Chondrocyte (in vitro differentiated cells): ENCODE measurements at regions not wholly inside any gene's neighbourhood (a gene's known extent, or its start where the extent isn't known, plus 50 kb on each side); places are given as distances from the start of the nearest gene placed in this dataset.

Experiments used
- DNase-seq: peaks from one replicate; pipeline ENCODE4 v3.0.0; 2021; ENCODE audit warnings: mixed read lengths, low spot score
- H3K27ac Mint-ChIP-seq: one replicate; pipeline ENCODE4 v1.8.0; 2021; ENCODE audit warnings: mild to moderate bottlenecking, moderate library complexity, mixed read lengths; ENCODE audit not compliant: unreplicated experiment
- H3K27me3 Mint-ChIP-seq: 2 replicates; pipeline ENCODE4 v1.8.0; 2021; ENCODE audit warnings: low read depth, mixed read lengths
- H3K36me3 Mint-ChIP-seq: 2 replicates; pipeline ENCODE4 v1.8.0; 2021; ENCODE audit warnings: low read depth, mixed read lengths
- H3K4me1 Mint-ChIP-seq: 2 replicates; pipeline ENCODE4 v1.8.0; 2021; ENCODE audit warnings: low read depth, mild to moderate bottlenecking, mixed read lengths
- H3K4me3 Mint-ChIP-seq: one replicate; pipeline ENCODE4 v1.8.0; 2021; ENCODE audit warnings: mild to moderate bottlenecking, moderate library complexity, mixed read lengths; ENCODE audit not compliant: unreplicated experiment
- H3K9me3 Mint-ChIP-seq: 2 replicates; pipeline ENCODE4 v1.8.0; 2021; ENCODE audit warnings: low read depth, mixed read lengths
- TF ChIP-seq, protein P1 (sequence below): fragments of 200-600 bp; sonication (generic); IDR thresholded peaks from 2 replicates; pipeline ENCODE4 v1.5.0; 2021; ENCODE audit warnings: antibody characterized with exemption, mild to moderate bottlenecking, moderate library complexity

DNA sequence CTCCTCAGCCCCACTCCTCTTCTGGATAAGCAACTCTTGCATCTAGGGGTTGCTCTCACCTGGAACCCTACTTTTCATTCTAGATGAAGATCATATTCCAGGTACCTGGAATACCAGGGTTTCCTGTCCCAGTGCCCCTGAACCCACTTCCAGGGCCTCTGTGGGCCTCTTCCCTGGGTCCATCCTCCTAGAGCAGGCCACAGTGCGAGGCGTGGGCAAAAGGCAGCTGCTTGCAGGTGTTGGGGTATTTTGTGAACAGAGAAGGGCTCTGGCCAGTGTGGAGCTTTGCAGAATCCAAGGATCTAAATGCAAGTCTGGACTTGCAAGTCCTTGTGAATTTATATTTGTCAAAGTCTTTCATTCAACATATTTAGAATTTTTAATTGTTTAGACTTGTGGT, 240.4 kb upstream of the POU3F1 start:
- Mint-ChIP-seq H3K27ac (no peak overlapping the region), H3K27me3 (peaks cover 4% of the 10 kb centered on the region), H3K9me3 (no peaks in the 10 kb centered on the region), H3K36me3 (no peaks in the 10 kb centered on the region), H3K4me1 (no peaks in the 10 kb centered on the region), H3K4me3 (no peak overlapping the region)
- TF ChIP-seq, protein P1, sequence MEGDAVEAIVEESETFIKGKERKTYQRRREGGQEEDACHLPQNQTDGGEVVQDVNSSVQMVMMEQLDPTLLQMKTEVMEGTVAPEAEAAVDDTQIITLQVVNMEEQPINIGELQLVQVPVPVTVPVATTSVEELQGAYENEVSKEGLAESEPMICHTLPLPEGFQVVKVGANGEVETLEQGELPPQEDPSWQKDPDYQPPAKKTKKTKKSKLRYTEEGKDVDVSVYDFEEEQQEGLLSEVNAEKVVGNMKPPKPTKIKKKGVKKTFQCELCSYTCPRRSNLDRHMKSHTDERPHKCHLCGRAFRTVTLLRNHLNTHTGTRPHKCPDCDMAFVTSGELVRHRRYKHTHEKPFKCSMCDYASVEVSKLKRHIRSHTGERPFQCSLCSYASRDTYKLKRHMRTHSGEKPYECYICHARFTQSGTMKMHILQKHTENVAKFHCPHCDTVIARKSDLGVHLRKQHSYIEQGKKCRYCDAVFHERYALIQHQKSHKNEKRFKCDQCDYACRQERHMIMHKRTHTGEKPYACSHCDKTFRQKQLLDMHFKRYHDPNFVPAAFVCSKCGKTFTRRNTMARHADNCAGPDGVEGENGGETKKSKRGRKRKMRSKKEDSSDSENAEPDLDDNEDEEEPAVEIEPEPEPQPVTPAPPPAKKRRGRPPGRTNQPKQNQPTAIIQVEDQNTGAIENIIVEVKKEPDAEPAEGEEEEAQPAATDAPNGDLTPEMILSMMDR, result no peak
- no peak for DNase-seq

DNA sequence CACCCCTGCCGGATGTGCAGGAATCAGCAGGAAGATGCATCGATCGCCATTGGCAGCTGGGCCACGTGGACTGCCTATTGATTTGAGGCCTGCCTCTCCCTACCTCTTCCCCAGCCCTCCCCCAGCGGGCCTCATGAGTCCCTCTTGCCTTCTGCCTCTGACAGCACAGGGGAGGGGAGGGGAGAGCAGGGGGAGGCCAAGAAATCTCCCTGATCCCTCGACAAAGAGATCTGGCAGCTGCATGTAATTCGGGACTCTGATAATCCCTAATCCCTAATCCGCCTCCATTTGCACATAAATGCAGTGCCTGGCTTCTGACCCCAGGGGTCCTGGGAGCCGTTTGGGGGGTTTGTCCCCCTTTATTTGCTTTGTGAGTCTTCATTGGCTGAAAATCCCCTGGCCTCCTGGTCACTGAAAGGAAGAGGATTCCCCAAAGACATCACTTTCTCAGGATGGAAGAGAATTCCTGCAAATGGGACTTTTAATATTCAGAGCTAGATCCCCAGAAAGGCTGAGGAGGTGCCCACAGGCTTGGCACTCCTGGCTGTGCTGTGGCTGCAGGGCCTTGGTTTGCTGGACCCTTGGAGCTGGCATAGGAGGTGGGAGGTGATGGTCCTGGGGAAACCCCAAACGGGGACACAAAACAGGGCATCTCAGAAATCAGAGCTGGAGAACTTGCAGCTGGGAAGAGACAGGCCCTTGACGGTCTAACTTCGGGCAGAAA, 239.4 kb upstream of the POU3F1 start:
- no peak overlapping the region for H3K4me3 Mint-ChIP-seq
- no peaks in the 10 kb centered on the region for H3K36me3 Mint-ChIP-seq
- H3K27me3 Mint-ChIP-seq, result peaks cover 8% of the 10 kb centered on the region
- no peaks in the 10 kb centered on the region for H3K4me1 Mint-ChIP-seq
- no peaks in the 10 kb centered on the region for H3K9me3 Mint-ChIP-seq
- H3K27ac Mint-ChIP-seq, result no peak overlapping the region
- TF ChIP-seq, protein P1, result no peak
- DNase-seq, result no peak

DNA sequence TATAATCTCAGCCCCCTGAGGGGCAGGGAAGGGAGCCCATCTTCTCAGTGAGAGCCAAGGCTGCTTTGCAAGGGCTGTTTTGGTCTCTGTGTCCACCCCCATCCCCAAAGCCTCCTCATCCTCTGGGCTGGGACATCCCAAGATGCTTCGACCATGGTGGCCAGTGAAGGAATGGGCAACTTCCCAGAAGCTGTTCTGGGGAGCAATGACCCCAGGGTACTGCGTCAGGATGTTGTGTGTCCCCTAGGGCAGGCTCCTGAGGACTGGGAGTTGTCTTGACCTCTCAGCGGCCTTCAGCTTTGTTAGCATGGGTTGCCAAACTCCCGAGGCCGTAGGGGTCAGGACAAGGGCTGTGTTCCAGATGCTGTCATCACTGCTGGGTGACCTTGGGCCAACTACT, 238.4 kb upstream of the POU3F1 start:
- Mint-ChIP-seq H3K9me3 (peaks cover under 1% of the 10 kb centered on the region), H3K36me3 (no peaks in the 10 kb centered on the region), H3K4me1 (no peaks in the 10 kb centered on the region), H3K4me3 (no peak overlapping the region), H3K27ac (no peak overlapping the region), H3K27me3 (peaks cover 8% of the 10 kb centered on the region)
- DNase-seq, result no peak
- TF ChIP-seq, protein P1, result no peak

- H3K27me3 Mint-ChIP-seq, result peaks cover 8% of the 10 kb centered on the region
- no peak overlapping the region for H3K4me3 Mint-ChIP-seq
- peaks cover 11% of the 10 kb centered on the region for H3K9me3 Mint-ChIP-seq
- no peaks in the 10 kb centered on the region for H3K4me1 Mint-ChIP-seq
- H3K27ac Mint-ChIP-seq, result no peak overlapping the region
- TF ChIP-seq, protein P1, result no peak
- DNase-seq, result no peak
- peaks cover 8% of the 10 kb centered on the region for H3K36me3 Mint-ChIP-seq
Observed at GRCh38 chr1:38283696-38284470, 237.3 kb upstream of the POU3F1 start.

- TF ChIP-seq, protein P1, result no peak
- peaks cover 8% of the 10 kb centered on the region for H3K36me3 Mint-ChIP-seq
- H3K9me3 Mint-ChIP-seq, result peaks cover 23% of the 10 kb centered on the region
- no peaks in the 10 kb centered on the region for H3K4me1 Mint-ChIP-seq
- no peak for DNase-seq
- H3K4me3 Mint-ChIP-seq, result no peak overlapping the region
- no peak overlapping the region for H3K27ac Mint-ChIP-seq
- peaks cover 8% of the 10 kb centered on the region for H3K27me3 Mint-ChIP-seq
Observed at GRCh38 chr1:38279148-38279547, 232.6 kb upstream of the POU3F1 start.
